ENCODE measurements at regions not wholly inside any gene's neighbourhood (a gene's known extent, or its start where the extent isn't known, plus 50 kb on each side); places are given as distances from the start of the nearest gene placed in this dataset.

GRCh38 chr7:15012135-15012534 is 109.6 kb upstream of the DGKB start:
- TF ChIP-seq CTCF (IDR thresholded peaks at IDR 0.05; ENCODE audit: insufficient read depth, low read length), result no peak
- H3K4me3 ChIP-seq (ENCODE audit: low read depth, low read length), result no peak overlapping the region
- DNase-seq (ENCODE audit: low read depth), result no peak

GRCh38 chr7:15011289-15011688 is 108.7 kb upstream of the DGKB start:
- no peak for TF ChIP-seq CTCF (IDR thresholded peaks at IDR 0.05; ENCODE audit: insufficient read depth, low read length)
- DNase-seq (ENCODE audit: low read depth), result no peak
- no peak overlapping the region for H3K4me3 ChIP-seq (ENCODE audit: low read depth, low read length)

DNA sequence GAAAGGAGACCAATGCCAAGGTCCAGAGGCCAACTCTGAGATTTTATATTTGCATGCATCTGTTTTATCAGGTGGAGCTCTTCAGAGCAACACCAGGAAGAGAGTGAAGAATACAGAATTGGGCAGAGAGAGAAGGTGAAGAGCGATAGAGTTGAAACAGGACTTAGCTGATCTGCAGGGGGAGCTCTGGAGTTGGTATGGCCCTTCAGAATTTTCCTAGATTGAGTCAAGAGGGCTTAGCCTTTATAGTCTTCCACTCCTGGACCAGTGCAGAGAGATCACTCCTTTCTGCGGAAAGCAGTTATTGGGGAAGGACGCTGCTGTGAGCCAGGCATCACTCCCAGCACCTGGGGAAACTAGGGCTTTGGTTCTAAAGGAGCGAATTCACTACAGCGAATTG is 105.0 kb upstream of the DGKB start:
- TF ChIP-seq CTCF (IDR thresholded peaks at IDR 0.05; ENCODE audit: insufficient read depth, low read length), result peak; percentile 37
- peak; percentile 5 for DNase-seq (ENCODE audit: low read depth)
- H3K4me3 ChIP-seq (ENCODE audit: low read depth, low read length), result no peak overlapping the region

DNA sequence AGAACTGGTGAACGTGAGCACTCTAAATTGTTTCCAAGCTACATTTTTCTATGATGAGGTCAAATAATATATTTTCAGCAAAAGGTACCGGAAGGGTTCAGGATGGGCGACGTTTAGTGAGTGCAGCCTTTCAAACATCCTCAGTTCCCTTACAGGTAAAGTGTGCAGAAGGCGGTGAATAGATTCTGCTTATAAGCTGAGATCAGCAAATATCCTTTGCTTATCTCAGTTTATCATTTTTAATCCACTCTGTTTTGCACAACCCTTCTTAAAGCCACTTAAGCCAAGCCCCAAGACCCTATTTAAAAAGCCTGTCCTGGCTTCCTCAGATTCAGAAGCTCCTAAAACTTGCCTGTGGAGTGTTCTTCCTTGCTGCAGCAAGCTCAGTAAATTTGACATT is 103.1 kb upstream of the DGKB start:
- DNase-seq (ENCODE audit: low read depth), result no peak
- H3K4me3 ChIP-seq (ENCODE audit: low read depth, low read length), result no peak overlapping the region
- TF ChIP-seq CTCF (IDR thresholded peaks at IDR 0.05; ENCODE audit: insufficient read depth, low read length), result no peak

DNA sequence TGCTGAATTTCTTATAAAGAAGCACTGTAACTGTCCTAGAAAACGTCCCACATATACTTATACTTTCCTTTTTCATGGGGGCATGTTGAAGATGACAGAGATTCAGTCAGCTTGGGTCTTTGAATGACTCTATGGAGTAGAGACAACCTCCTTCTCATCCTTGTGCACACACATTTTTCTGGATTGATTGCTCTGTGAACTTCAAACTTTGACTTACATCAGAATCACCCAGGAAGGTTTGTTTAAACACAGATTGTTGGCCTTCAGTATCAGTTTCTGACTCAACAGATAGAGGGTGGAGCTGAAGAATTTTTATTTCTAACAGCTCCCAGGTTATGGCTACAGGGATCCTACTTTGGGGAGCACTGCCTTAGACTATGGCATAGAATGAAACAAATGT is 97.6 kb upstream of the DGKB start:
- no peak for TF ChIP-seq CTCF (IDR thresholded peaks at IDR 0.05; ENCODE audit: insufficient read depth, low read length)
- no peak overlapping the region for H3K4me3 ChIP-seq (ENCODE audit: low read depth, low read length)
- DNase-seq (ENCODE audit: low read depth), result no peak

GRCh38 chr7:14999331-14999730 is 96.8 kb upstream of the DGKB start:
- no peak for DNase-seq (ENCODE audit: low read depth)
- H3K4me3 ChIP-seq (ENCODE audit: low read depth, low read length), result no peak overlapping the region
- TF ChIP-seq CTCF (IDR thresholded peaks at IDR 0.05; ENCODE audit: insufficient read depth, low read length), result no peak

DNA sequence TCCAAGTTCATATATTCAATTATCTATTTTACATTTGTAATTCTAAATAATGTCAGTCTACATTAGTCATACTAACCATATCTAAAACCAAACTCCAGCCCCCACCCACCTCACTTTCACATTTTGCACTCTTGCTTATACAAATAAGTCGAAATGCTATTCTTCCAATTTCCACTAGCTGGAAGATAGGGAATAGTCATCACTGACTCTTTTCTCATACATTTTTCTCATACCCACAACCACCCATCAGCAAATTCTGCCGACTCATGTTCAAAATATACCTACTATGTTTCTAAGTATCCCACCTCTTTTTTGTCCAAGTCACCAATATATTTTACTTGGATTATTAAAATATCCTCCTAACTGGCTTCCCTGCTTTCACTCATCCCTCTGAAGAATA is 93.2 kb upstream of the DGKB start:
- no peak overlapping the region for H3K4me3 ChIP-seq (ENCODE audit: low read depth, low read length)
- no peak for DNase-seq (ENCODE audit: low read depth)
- no peak for TF ChIP-seq CTCF (IDR thresholded peaks at IDR 0.05; ENCODE audit: insufficient read depth, low read length)

All from fibroblast of the aortic adventitia (primary cell).